ENCODE measurements at regions not wholly inside any gene's neighbourhood (a gene's known extent, or its start where the extent isn't known, plus 50 kb on each side); places are given as distances from the start of the nearest gene placed in this dataset.

- Histone ChIP-seq H2AFZ (ENCODE audit: control insufficient read depth, low read depth, low read length) (no peak overlapping the region), H3K79me2 (ENCODE audit: control insufficient read depth, insufficient read depth, low read length) (no peaks in the 10 kb centered on the region), H3K36me3 (ENCODE audit: control insufficient read depth in 2 of 2, insufficient read depth in 2 of 2, low read length in 1 of 2) (no peaks in the 10 kb centered on the region), H4K20me1 (ENCODE audit: control insufficient read depth, insufficient read depth) (no peaks in the 10 kb centered on the region), H3K9me3 (replicated peaks; ENCODE audit: control insufficient read depth, insufficient read depth, low read length) (no peaks in the 10 kb centered on the region), H3K4me2 (ENCODE audit: control insufficient read depth, insufficient read depth) (no peak overlapping the region), H3K4me3 (no peak overlapping the region), H3K27me3 (replicated peaks in 1 of 2; ENCODE audit: control insufficient read depth in 2 of 2, insufficient read depth in 2 of 2, low read length in 1 of 2) (no peaks in the 10 kb centered on the region; a peak in 1 of 4 replicates), H3K4me1 (ENCODE audit: control insufficient read depth, insufficient read depth, low read length) (no peaks in the 10 kb centered on the region), H3K27ac (ENCODE audit: control insufficient read depth, insufficient read depth) (no peak overlapping the region), H3K9ac (ENCODE audit: control insufficient read depth, insufficient read depth, low read length) (no peak overlapping the region)
- BruUV-seq (replicated peaks), result no TSS peak
- FAIRE-seq, result no peak
- SMC1A ChIA-PET (ENCODE audit: uncharacterized antibody, unreplicated experiment), result no interaction called here
- POLR2A ChIA-PET, result no interaction called here
- 12% methylated on average over 5 of the region's 5 CpGs for WGBS (ENCODE audit: insufficient coverage, insufficient replicate concordance, low lambda C conversion rate, missing lambda C conversion rate)
- RAD21 ChIA-PET (ENCODE audit: unreplicated experiment), result no interaction called here
- ATAC-seq, result no peak
- in situ Hi-C loops (cut with MboI) (no loop called here), intact Hi-C loops (cut with micrococcal nuclease; ENCODE audit: unreplicated experiment) (no loop called here)
- CTCF ChIA-PET, result no interaction called here
- DNase-seq (ENCODE audit: low read depth, low spot score), result no peak
- TF ChIP-seq GATAD2B (conservative IDR thresholded peaks at IDR 0.05; ENCODE audit: low read depth) (no peak), SIX5 (IDR thresholded peaks at IDR 0.05; ENCODE audit: low read depth, low read length, severe bottlenecking) (no peak), ATF7 (IDR thresholded peaks at IDR 0.05; ENCODE audit: low read depth) (no peak), SUPT20H (IDR thresholded peaks at IDR 0.05; ENCODE audit: borderline replicate concordance, control insufficient read depth, low read depth, low read length) (no peak), RCOR1 (conservative IDR thresholded peaks at IDR 0.05; ENCODE audit: low read depth, low read length) (no peak), NFXL1 (IDR thresholded peaks at IDR 0.05; ENCODE audit: borderline replicate concordance) (no peak), TARDBP (IDR thresholded peaks at IDR 0.05; ENCODE audit: borderline replicate concordance) (no peak), EZH2 (IDR thresholded peaks at IDR 0.05; ENCODE audit: borderline replicate concordance, control insufficient read depth, low read depth, low read length) (no peak), MTA2 (IDR thresholded peaks at IDR 0.05; ENCODE audit: low read depth) (no peak), RAD21 (IDR thresholded peaks at IDR 0.05; ENCODE audit: insufficient read depth, low read depth, low read length) (no peak), POLR2AphosphoS5 (IDR thresholded peaks at IDR 0.05; ENCODE audit: low read length) (no peak), RFX5 (IDR thresholded peaks at IDR 0.05; ENCODE audit: low read depth, low read length) (no peak), TCF7 (IDR thresholded peaks at IDR 0.05; ENCODE audit: borderline replicate concordance) (no peak), CBX5 (IDR thresholded peaks at IDR 0.05; ENCODE audit: low read depth) (no peak)
- TF ChIP-seq, protein P1, sequence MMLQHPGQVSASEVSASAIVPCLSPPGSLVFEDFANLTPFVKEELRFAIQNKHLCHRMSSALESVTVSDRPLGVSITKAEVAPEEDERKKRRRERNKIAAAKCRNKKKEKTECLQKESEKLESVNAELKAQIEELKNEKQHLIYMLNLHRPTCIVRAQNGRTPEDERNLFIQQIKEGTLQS (IDR thresholded peaks at IDR 0.05; ENCODE audit: borderline replicate concordance, extremely low read depth, low read depth, low read length), result no peak
- TF ChIP-seq, protein P2, sequence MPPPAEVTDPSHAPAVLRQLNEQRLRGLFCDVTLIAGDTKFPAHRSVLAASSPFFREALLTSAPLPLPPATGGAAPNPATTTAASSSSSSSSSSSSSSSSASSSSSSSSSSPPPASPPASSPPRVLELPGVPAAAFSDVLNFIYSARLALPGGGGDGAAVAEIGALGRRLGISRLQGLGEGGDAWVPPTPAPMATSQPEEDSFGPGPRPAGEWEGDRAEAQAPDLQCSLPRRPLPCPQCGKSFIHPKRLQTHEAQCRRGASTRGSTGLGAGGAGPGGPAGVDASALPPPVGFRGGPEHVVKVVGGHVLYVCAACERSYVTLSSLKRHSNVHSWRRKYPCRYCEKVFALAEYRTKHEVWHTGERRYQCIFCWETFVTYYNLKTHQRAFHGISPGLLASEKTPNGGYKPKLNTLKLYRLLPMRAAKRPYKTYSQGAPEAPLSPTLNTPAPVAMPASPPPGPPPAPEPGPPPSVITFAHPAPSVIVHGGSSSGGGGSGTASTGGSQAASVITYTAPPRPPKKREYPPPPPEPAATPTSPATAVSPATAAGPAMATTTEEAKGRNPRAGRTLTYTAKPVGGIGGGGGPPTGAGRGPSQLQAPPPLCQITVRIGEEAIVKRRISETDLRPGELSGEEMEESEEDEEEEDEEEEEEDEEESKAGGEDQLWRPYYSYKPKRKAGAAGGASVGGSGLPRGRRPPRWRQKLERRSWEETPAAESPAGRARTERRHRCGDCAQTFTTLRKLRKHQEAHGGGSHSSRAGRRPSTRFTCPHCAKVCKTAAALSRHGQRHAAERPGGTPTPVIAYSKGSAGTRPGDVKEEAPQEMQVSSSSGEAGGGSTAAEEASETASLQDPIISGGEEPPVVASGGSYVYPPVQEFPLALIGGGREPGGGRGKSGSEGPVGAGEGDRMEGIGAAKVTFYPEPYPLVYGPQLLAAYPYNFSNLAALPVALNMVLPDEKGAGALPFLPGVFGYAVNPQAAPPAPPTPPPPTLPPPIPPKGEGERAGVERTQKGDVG (CRISPR knock-in tag; IDR thresholded peaks at IDR 0.05), result no peak
- TF ChIP-seq, protein P3, sequence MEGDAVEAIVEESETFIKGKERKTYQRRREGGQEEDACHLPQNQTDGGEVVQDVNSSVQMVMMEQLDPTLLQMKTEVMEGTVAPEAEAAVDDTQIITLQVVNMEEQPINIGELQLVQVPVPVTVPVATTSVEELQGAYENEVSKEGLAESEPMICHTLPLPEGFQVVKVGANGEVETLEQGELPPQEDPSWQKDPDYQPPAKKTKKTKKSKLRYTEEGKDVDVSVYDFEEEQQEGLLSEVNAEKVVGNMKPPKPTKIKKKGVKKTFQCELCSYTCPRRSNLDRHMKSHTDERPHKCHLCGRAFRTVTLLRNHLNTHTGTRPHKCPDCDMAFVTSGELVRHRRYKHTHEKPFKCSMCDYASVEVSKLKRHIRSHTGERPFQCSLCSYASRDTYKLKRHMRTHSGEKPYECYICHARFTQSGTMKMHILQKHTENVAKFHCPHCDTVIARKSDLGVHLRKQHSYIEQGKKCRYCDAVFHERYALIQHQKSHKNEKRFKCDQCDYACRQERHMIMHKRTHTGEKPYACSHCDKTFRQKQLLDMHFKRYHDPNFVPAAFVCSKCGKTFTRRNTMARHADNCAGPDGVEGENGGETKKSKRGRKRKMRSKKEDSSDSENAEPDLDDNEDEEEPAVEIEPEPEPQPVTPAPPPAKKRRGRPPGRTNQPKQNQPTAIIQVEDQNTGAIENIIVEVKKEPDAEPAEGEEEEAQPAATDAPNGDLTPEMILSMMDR (IDR thresholded peaks at IDR 0.05 in 2 of 3, conservative IDR thresholded peaks at IDR 0.05 in 1 of 3; ENCODE audit: control insufficient read depth in 2 of 3, extremely low read depth in 1 of 3, insufficient read depth in 1 of 3, low read depth in 3 of 3, low read length in 3 of 3), result no peak
- TF ChIP-seq, protein P4, sequence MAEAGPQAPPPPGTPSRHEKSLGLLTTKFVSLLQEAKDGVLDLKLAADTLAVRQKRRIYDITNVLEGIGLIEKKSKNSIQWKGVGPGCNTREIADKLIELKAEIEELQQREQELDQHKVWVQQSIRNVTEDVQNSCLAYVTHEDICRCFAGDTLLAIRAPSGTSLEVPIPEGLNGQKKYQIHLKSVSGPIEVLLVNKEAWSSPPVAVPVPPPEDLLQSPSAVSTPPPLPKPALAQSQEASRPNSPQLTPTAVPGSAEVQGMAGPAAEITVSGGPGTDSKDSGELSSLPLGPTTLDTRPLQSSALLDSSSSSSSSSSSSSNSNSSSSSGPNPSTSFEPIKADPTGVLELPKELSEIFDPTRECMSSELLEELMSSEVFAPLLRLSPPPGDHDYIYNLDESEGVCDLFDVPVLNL (IDR thresholded peaks at IDR 0.05; ENCODE audit: low read depth, low read length), result no peak
Observed at GRCh38 chr3:69532547-69533224, 146.8 kb upstream of the FRMD4B start.
